ENCODE measurements at regions not wholly inside any gene's neighbourhood (a gene's known extent, or its start where the extent isn't known, plus 50 kb on each side); places are given as distances from the start of the nearest gene placed in this dataset.
A peak's percentile ranks its signal among the peaks of the same experiment; 100 is the strongest.

DNA sequence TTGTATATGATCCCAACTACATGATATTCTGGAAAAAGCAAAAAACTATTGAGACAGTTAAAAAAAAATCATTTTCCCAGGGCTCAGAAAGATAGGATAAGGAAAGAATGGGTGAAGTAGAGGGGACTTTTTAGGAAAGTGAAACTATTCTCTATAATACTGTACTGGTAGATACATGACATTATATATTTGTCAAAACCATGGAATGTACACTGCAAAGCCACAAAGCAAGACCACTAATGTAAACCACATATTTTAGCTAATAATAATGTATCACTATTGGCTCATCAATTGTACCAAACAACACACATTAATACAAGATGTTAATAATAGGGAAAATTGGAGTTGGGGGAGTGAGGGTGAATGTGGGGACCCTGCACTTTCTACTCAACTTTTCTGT is 182.6 kb downstream of the EFNB2 start:
- Histone ChIP-seq H2AFZ (replicated peaks; ENCODE audit: low read length, poor library complexity) (no peak overlapping the region), H3K36me3 (ENCODE audit: control insufficient read depth, insufficient read depth, low read length) (no peaks in the 10 kb centered on the region; the same call in 1 of the 2 replicates), H3K4me1 (ENCODE audit: control insufficient read depth, insufficient read depth, low read length) (peaks cover 1% of the 10 kb centered on the region; the same call in 1 of the 2 replicates), H3K79me1 (ENCODE audit: low read depth in 1 of 2, low read length in 2 of 2) (no peaks in the 10 kb centered on the region), H4K5ac (ENCODE audit: low read depth, low read length) (no peak overlapping the region), H2BK5ac (ENCODE audit: low read depth, low read length, poor library complexity, severe bottlenecking) (no peak overlapping the region), H2BK15ac (ENCODE audit: low read depth, low read length) (no peak overlapping the region), H3K4me3 (ENCODE audit: insufficient read depth, low read depth, low read length) (no peak overlapping the region), H4K91ac (ENCODE audit: insufficient read depth, low read depth, low read length) (no peak overlapping the region), H3K23ac (ENCODE audit: low read depth, low read length) (no peak overlapping the region), H4K8ac (ENCODE audit: low read depth in 2 of 2, low read length in 2 of 2) (no peak overlapping the region), H2AK5ac (ENCODE audit: low read depth, low read length) (no peak overlapping the region), H2BK120ac (ENCODE audit: low read depth, low read length) (no peak overlapping the region), H3K9me3 (ENCODE audit: control insufficient read depth, insufficient read depth, low read length) (no peaks in the 10 kb centered on the region), H3K56ac (ENCODE audit: extremely low read depth, insufficient read depth, low read length) (no peak overlapping the region), H3K4ac (ENCODE audit: low read depth, low read length) (no peak overlapping the region), H2AK9ac (replicated peaks; ENCODE audit: low read depth, low read length, poor library complexity) (no peak overlapping the region), H3K18ac (ENCODE audit: low read depth, low read length) (no peak overlapping the region), H3K4me2 (ENCODE audit: low read depth, low read length) (no peak overlapping the region), H3K14ac (replicated peaks; ENCODE audit: low read depth, low read length) (no peak overlapping the region), H2BK20ac (ENCODE audit: low read depth, low read length) (no peak overlapping the region), H3K9ac (ENCODE audit: low read depth, low read length) (no peak overlapping the region), H3K9me1 (ENCODE audit: insufficient read depth, low read length) (no peaks in the 10 kb centered on the region), H3K27me3 (ENCODE audit: control insufficient read depth, insufficient read depth, low read length) (peaks cover 10% of the 10 kb centered on the region), H4K20me1 (ENCODE audit: insufficient read depth, low read length) (no peaks in the 10 kb centered on the region), H3K27ac (ENCODE audit: insufficient read depth, low read length) (no peak overlapping the region)
- dilution Hi-C loops (cut with HindIII; ENCODE audit: low sequenced_read_pairs, unreplicated experiment) (no loop called here), in situ Hi-C loops (cut with MboI; ENCODE audit: low sequenced_read_pairs) (no loop called here), intact Hi-C loops (cut with micrococcal nuclease) (no loop called here)
- DNase-seq, result peak; percentile 69
- ATAC-seq (ENCODE audit: low read depth), result peak; percentile 71
- POLR2A ChIA-PET (ENCODE audit: unreplicated experiment), result no interaction called here
- BruUV-seq (replicated peaks), result no TSS peak
- CTCF ChIA-PET, result interaction anchor here (0.6 kb wide), 2 partner anchors 29 to 107 kb away, joined by 3 to 4 read pairs; no protein-coding TSS in a partner anchor
- no peak for TF ChIP-seq FOS (IDR thresholded peaks at IDR 0.05; ENCODE audit: low read depth, low read length)

All from IMR-90 (cell line).